Activated T-helper 17 cell treated with anti-CD3 and anti-CD28 coated beads, Interleukin-2, amount 50 U/mL, for 72 hours (primary cell): ENCODE measurements at regions not wholly inside any gene's neighbourhood (a gene's known extent, or its start where the extent isn't known, plus 50 kb on each side); places are given as distances from the start of the nearest gene placed in this dataset.
A peak's percentile ranks its signal among the peaks of the same experiment; 100 is the strongest.

Experiments used
- ATAC-seq: fragments of 150-1000 bp; cut with Tn5 transposase; replicated peaks from 2 replicates; pipeline ENCODE4 v1.10.0; 2021; ENCODE audit warnings: mild to moderate bottlenecking, moderate library complexity
- H3K27ac Mint-ChIP-seq: one replicate; pipeline ENCODE4 v1.8.0; 2022; ENCODE audit warnings: mixed read lengths
- H3K27me3 Mint-ChIP-seq: one replicate; pipeline ENCODE4 v1.8.0; 2022; ENCODE audit warnings: mixed read lengths
- H3K36me3 Mint-ChIP-seq: one replicate; pipeline ENCODE4 v1.8.0; 2022; ENCODE audit warnings: low read depth, mild to moderate bottlenecking, mixed read lengths
- H3K4me1 Mint-ChIP-seq: one replicate; pipeline ENCODE4 v1.8.0; 2022; ENCODE audit warnings: mixed read lengths
- H3K4me3 Mint-ChIP-seq: one replicate; pipeline ENCODE4 v1.8.0; 2022; ENCODE audit warnings: mild to moderate bottlenecking, mixed read lengths
- H3K9me3 Mint-ChIP-seq: one replicate; pipeline ENCODE4 v1.8.0; 2022; ENCODE audit warnings: mixed read lengths

GRCh38 chrX:42597481-42597880, 180.5 kb downstream of the PPP1R2C start:
- Mint-ChIP-seq H3K9me3 (no peaks in the 10 kb centered on the region), H3K27ac (no peak overlapping the region), H3K4me3 (no peak overlapping the region), H3K36me3 (no peaks in the 10 kb centered on the region), H3K27me3 (no peaks in the 10 kb centered on the region), H3K4me1 (no peaks in the 10 kb centered on the region)
- ATAC-seq, result no peak

GRCh38 chrX:42585842-42586621, 191.9 kb downstream of the PPP1R2C start:
- Mint-ChIP-seq H3K27ac (peak overlapping the region; percentile 60), H3K36me3 (no peaks in the 10 kb centered on the region), H3K4me3 (peak overlapping the region; percentile 23), H3K9me3 (no peaks in the 10 kb centered on the region), H3K4me1 (peaks cover 10% of the 10 kb centered on the region), H3K27me3 (no peaks in the 10 kb centered on the region)
- peak; percentile 92 for ATAC-seq

GRCh38 chrX:42577936-42578470, 200.0 kb downstream of the PPP1R2C start:
- H3K36me3 Mint-ChIP-seq, result no peaks in the 10 kb centered on the region
- H3K4me3 Mint-ChIP-seq, result peak overlapping the region; percentile 35
- no peaks in the 10 kb centered on the region for H3K27me3 Mint-ChIP-seq
- peak overlapping the region; percentile 46 for H3K27ac Mint-ChIP-seq
- peaks cover 2% of the 10 kb centered on the region for H3K9me3 Mint-ChIP-seq
- ATAC-seq, result no peak
- peaks cover 5% of the 10 kb centered on the region for H3K4me1 Mint-ChIP-seq

GRCh38 chrX:42567268-42567667, 210.7 kb downstream of the PPP1R2C start:
- ATAC-seq, result no peak
- no peak overlapping the region for H3K27ac Mint-ChIP-seq
- no peaks in the 10 kb centered on the region for H3K4me1 Mint-ChIP-seq
- no peaks in the 10 kb centered on the region for H3K27me3 Mint-ChIP-seq
- H3K9me3 Mint-ChIP-seq, result no peaks in the 10 kb centered on the region
- no peak overlapping the region for H3K4me3 Mint-ChIP-seq
- H3K36me3 Mint-ChIP-seq, result no peaks in the 10 kb centered on the region

GRCh38 chrX:42565739-42566138, 212.2 kb downstream of the PPP1R2C start:
- Mint-ChIP-seq H3K4me3 (no peak overlapping the region), H3K27ac (no peak overlapping the region), H3K27me3 (no peaks in the 10 kb centered on the region)

GRCh38 chrX:42546800-42547199, 231.2 kb downstream of the PPP1R2C start:
- no peak overlapping the region for H3K27ac Mint-ChIP-seq
- H3K36me3 Mint-ChIP-seq, result no peaks in the 10 kb centered on the region
- no peaks in the 10 kb centered on the region for H3K27me3 Mint-ChIP-seq
- H3K9me3 Mint-ChIP-seq, result no peaks in the 10 kb centered on the region
- ATAC-seq, result no peak
- H3K4me1 Mint-ChIP-seq, result no peaks in the 10 kb centered on the region
- H3K4me3 Mint-ChIP-seq, result no peak overlapping the region

More at GRCh38 chrX:42565739-42566138, 212.2 kb downstream of the PPP1R2C start:
- H3K36me3 Mint-ChIP-seq, result no peaks in the 10 kb centered on the region
- ATAC-seq, result no peak
- no peaks in the 10 kb centered on the region for H3K9me3 Mint-ChIP-seq
- H3K4me1 Mint-ChIP-seq, result no peaks in the 10 kb centered on the region

- H3K9me3 Mint-ChIP-seq, result no peaks in the 10 kb centered on the region
- H3K36me3 Mint-ChIP-seq, result no peaks in the 10 kb centered on the region
- H3K4me1 Mint-ChIP-seq, result no peaks in the 10 kb centered on the region
- no peak overlapping the region for H3K27ac Mint-ChIP-seq
- H3K27me3 Mint-ChIP-seq, result no peaks in the 10 kb centered on the region
- no peak overlapping the region for H3K4me3 Mint-ChIP-seq
- ATAC-seq, result no peak
Measured at GRCh38 chrX:42544883-42545282, 233.1 kb downstream of the PPP1R2C start.

- no peaks in the 10 kb centered on the region for H3K4me1 Mint-ChIP-seq
- H3K27me3 Mint-ChIP-seq, result no peaks in the 10 kb centered on the region
- no peak for ATAC-seq
- no peaks in the 10 kb centered on the region for H3K36me3 Mint-ChIP-seq
- H3K27ac Mint-ChIP-seq, result no peak overlapping the region
- H3K4me3 Mint-ChIP-seq, result no peak overlapping the region
- H3K9me3 Mint-ChIP-seq, result no peaks in the 10 kb centered on the region
Measured at GRCh38 chrX:42541554-42541953, 236.4 kb downstream of the PPP1R2C start.

GRCh38 chrX:42540146-42540545, 237.8 kb downstream of the PPP1R2C start:
- ATAC-seq, result no peak
- Mint-ChIP-seq H3K27ac (no peak overlapping the region), H3K4me1 (no peaks in the 10 kb centered on the region), H3K36me3 (no peaks in the 10 kb centered on the region), H3K9me3 (no peaks in the 10 kb centered on the region), H3K27me3 (no peaks in the 10 kb centered on the region), H3K4me3 (no peak overlapping the region)

GRCh38 chrX:42538405-42538804, 239.6 kb downstream of the PPP1R2C start:
- H3K27me3 Mint-ChIP-seq, result no peaks in the 10 kb centered on the region
- peak overlapping the region; percentile 10 for H3K4me3 Mint-ChIP-seq

GRCh38 chrX:42536286-42536685, 241.7 kb downstream of the PPP1R2C start:
- no peaks in the 10 kb centered on the region for H3K9me3 Mint-ChIP-seq
- H3K27me3 Mint-ChIP-seq, result no peaks in the 10 kb centered on the region
- no peak overlapping the region for H3K4me3 Mint-ChIP-seq
- no peak overlapping the region for H3K27ac Mint-ChIP-seq
- H3K36me3 Mint-ChIP-seq, result no peaks in the 10 kb centered on the region
- ATAC-seq, result no peak
- H3K4me1 Mint-ChIP-seq, result no peaks in the 10 kb centered on the region

More at GRCh38 chrX:42538405-42538804, 239.6 kb downstream of the PPP1R2C start:
- Mint-ChIP-seq H3K9me3 (no peaks in the 10 kb centered on the region), H3K36me3 (no peaks in the 10 kb centered on the region), H3K4me1 (no peaks in the 10 kb centered on the region), H3K27ac (no peak overlapping the region)
- no peak for ATAC-seq

- H3K9me3 Mint-ChIP-seq, result no peaks in the 10 kb centered on the region
- no peak overlapping the region for H3K4me3 Mint-ChIP-seq
- no peak for ATAC-seq
- H3K4me1 Mint-ChIP-seq, result no peaks in the 10 kb centered on the region
- no peaks in the 10 kb centered on the region for H3K27me3 Mint-ChIP-seq
- H3K27ac Mint-ChIP-seq, result no peak overlapping the region
- no peaks in the 10 kb centered on the region for H3K36me3 Mint-ChIP-seq
Measured at GRCh38 chrX:42535233-42535632, 242.7 kb downstream of the PPP1R2C start.

- ATAC-seq, result no peak
- no peaks in the 10 kb centered on the region for H3K4me1 Mint-ChIP-seq
- no peak overlapping the region for H3K27ac Mint-ChIP-seq
Measured at GRCh38 chrX:42533761-42534160, 244.2 kb downstream of the PPP1R2C start.

GRCh38 chrX:42531441-42531840, 246.5 kb downstream of the PPP1R2C start:
- Mint-ChIP-seq H3K27me3 (no peaks in the 10 kb centered on the region), H3K36me3 (no peaks in the 10 kb centered on the region), H3K27ac (no peak overlapping the region)

More at GRCh38 chrX:42533761-42534160, 244.2 kb downstream of the PPP1R2C start:
- H3K9me3 Mint-ChIP-seq, result no peaks in the 10 kb centered on the region
- no peak overlapping the region for H3K4me3 Mint-ChIP-seq
- H3K27me3 Mint-ChIP-seq, result no peaks in the 10 kb centered on the region
- H3K36me3 Mint-ChIP-seq, result no peaks in the 10 kb centered on the region

GRCh38 chrX:42530027-42530426, 247.9 kb downstream of the PPP1R2C start:
- Mint-ChIP-seq H3K9me3 (no peaks in the 10 kb centered on the region), H3K36me3 (no peaks in the 10 kb centered on the region), H3K27me3 (no peaks in the 10 kb centered on the region), H3K4me3 (no peak overlapping the region), H3K4me1 (no peaks in the 10 kb centered on the region), H3K27ac (peak overlapping the region; percentile 36)
- no peak for ATAC-seq

More at GRCh38 chrX:42531441-42531840, 246.5 kb downstream of the PPP1R2C start:
- no peak for ATAC-seq
- Mint-ChIP-seq H3K9me3 (no peaks in the 10 kb centered on the region), H3K4me3 (no peak overlapping the region), H3K4me1 (no peaks in the 10 kb centered on the region)
